Tongue (tissue), 1 donor: ENCODE measurements at regions not wholly inside any gene's neighbourhood (a gene's known extent, or its start where the extent isn't known, plus 50 kb on each side); places are given as distances from the start of the nearest gene placed in this dataset.

Experiments
- DNase-seq: peaks from one replicate; pipeline ENCODE4 v3.0.0-alpha.2; 2015

- no peak for DNase-seq
Measured at GRCh38 chr16:85188822-85189672, 76.8 kb upstream of the CIBAR2 start.

GRCh38 chr16:85190572-85190971, 78.3 kb upstream of the CIBAR2 start:
- no peak for DNase-seq

- no peak for DNase-seq
Measured at GRCh38 chr16:85191341-85191965, 79.2 kb upstream of the CIBAR2 start.

- peak; percentile 63 for DNase-seq
Measured at GRCh38 chr16:85192238-85193114, 80.2 kb upstream of the CIBAR2 start.

- DNase-seq, result no peak
Measured at GRCh38 chr16:85193115-85193493, 80.8 kb upstream of the CIBAR2 start.

- no peak for DNase-seq
Measured at GRCh38 chr16:85193876-85194275, 81.6 kb upstream of the CIBAR2 start.

GRCh38 chr16:85194307-85195270, 82.3 kb upstream of the CIBAR2 start:
- DNase-seq, result no peak

GRCh38 chr16:85195271-85195647, 83.0 kb upstream of the CIBAR2 start:
- DNase-seq, result no peak

- DNase-seq, result peak; percentile 63
Measured at GRCh38 chr16:85195900-85196772, 83.9 kb upstream of the CIBAR2 start.

GRCh38 chr16:85196976-85197375, 84.7 kb upstream of the CIBAR2 start:
- no peak for DNase-seq

GRCh38 chr16:85197611-85198566, 85.6 kb upstream of the CIBAR2 start:
- DNase-seq, result no peak

GRCh38 chr16:85199069-85199725, 86.9 kb upstream of the CIBAR2 start:
- peak; percentile 73 for DNase-seq

- DNase-seq, result no peak
Measured at GRCh38 chr16:85199880-85200279, 87.6 kb upstream of the CIBAR2 start.

GRCh38 chr16:85200471-85201278, 88.4 kb upstream of the CIBAR2 start:
- no peak for DNase-seq

GRCh38 chr16:85201574-85201973, 89.3 kb upstream of the CIBAR2 start:
- no peak for DNase-seq

GRCh38 chr16:85202051-85202601, 89.9 kb upstream of the CIBAR2 start:
- DNase-seq, result no peak

GRCh38 chr16:85202631-85203461, 90.6 kb upstream of the CIBAR2 start:
- DNase-seq, result peak; percentile 84
